Brain microvascular endothelial cell (primary cell): ENCODE measurements at regions not wholly inside any gene's neighbourhood (a gene's known extent, or its start where the extent isn't known, plus 50 kb on each side); places are given as distances from the start of the nearest gene placed in this dataset.
A peak's percentile ranks its signal among the peaks of the same experiment; 100 is the strongest.

Source experiments
- DNase-seq: peaks from one replicate; pipeline ENCODE4 v3.0.0-alpha.2; 2020
- H3K27ac ChIP-seq: fragments of 250-450 bp; sonication (Bioruptor Pico); 2 replicates; pipeline ENCODE4 v1.5.1; 2020; ENCODE audit warnings: mild to moderate bottlenecking, moderate library complexity
- H3K27me3 ChIP-seq: fragments of 250-450 bp; sonication (Bioruptor Pico); replicated peaks from 2 replicates; pipeline ENCODE4 v1.5.1; 2020; ENCODE audit warnings: mild to moderate bottlenecking
- H3K36me3 ChIP-seq: fragments of 250-450 bp; sonication (Bioruptor Pico); replicated peaks from 2 replicates; pipeline ENCODE4 v1.5.1; 2020; ENCODE audit warnings: mild to moderate bottlenecking
- H3K4me3 ChIP-seq: 2 replicates; pipeline ENCODE4 v1.5.1; 2011; ENCODE audit warnings: low read depth, mild to moderate bottlenecking, control low read depth, low read length, moderate library complexity
- CTCF ChIP-seq: IDR thresholded peaks from 2 replicates; pipeline ENCODE4 v1.5.1; 2011; ENCODE audit warnings: low read depth, mild to moderate bottlenecking, moderate library complexity, low read length, control low read depth, inconsistent platforms; ENCODE audit errors: missing control alignments
- in situ Hi-C: cut with HindIII; loops from 2 replicates; pipeline ENCODE4 v1.10.0; 2017; ENCODE audit warnings: low sequenced_read_pairs, low pct_ligation_motif_present

- Histone ChIP-seq H3K4me3 (no peak overlapping the region), H3K27me3 (no peaks in the 10 kb centered on the region), H3K27ac (no peak overlapping the region), H3K36me3 (no peaks in the 10 kb centered on the region)
- DNase-seq, result no peak
- in situ Hi-C loops, result no loop called here
- TF ChIP-seq CTCF, result no peak
Observed at GRCh38 chr5:8892926-8893325, 652.9 kb downstream of the SEMA5A start.

- no peak overlapping the region for H3K27ac ChIP-seq
- no peaks in the 10 kb centered on the region for H3K27me3 ChIP-seq
- TF ChIP-seq CTCF, result no peak
- H3K4me3 ChIP-seq, result no peak overlapping the region
- in situ Hi-C loops, result no loop called here
- no peak for DNase-seq
- H3K36me3 ChIP-seq, result no peaks in the 10 kb centered on the region
Observed at GRCh38 chr5:8894031-8894430, 651.8 kb downstream of the SEMA5A start.

GRCh38 chr5:8895062-8895461 is 650.8 kb downstream of the SEMA5A start:
- in situ Hi-C loops, result no loop called here

DNA sequence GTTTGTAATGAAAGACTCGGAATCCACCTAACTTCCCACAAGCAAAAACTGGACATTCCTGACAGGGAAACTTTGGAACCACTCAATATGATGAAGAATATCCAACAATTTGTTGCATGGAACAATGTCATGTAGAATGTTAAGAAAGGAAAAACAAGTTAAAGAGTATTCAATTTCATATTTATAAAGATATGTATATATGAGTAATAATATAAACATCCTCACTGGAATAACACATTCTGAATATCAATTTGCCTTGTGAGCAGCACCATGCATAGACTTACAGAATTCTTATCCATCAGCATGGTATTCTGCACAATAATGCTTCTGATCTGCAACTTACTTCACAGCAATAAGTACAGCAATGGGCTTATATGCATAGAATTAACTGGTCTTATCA is 650.3 kb downstream of the SEMA5A start:
- DNase-seq, result no peak
- no peak overlapping the region for H3K4me3 ChIP-seq
- no peak overlapping the region for H3K27ac ChIP-seq
- in situ Hi-C loops, result no loop called here
- H3K36me3 ChIP-seq, result no peaks in the 10 kb centered on the region
- TF ChIP-seq CTCF, result no peak
- H3K27me3 ChIP-seq, result no peaks in the 10 kb centered on the region

More at GRCh38 chr5:8895062-8895461, 650.8 kb downstream of the SEMA5A start:
- Histone ChIP-seq H3K27ac (no peak overlapping the region), H3K4me3 (no peak overlapping the region), H3K36me3 (no peaks in the 10 kb centered on the region), H3K27me3 (no peaks in the 10 kb centered on the region)
- TF ChIP-seq CTCF, result no peak
- DNase-seq, result no peak

GRCh38 chr5:8897316-8897715 is 648.6 kb downstream of the SEMA5A start:
- in situ Hi-C loops, result no loop called here
- DNase-seq, result no peak
- H3K4me3 ChIP-seq, result no peak overlapping the region
- H3K36me3 ChIP-seq, result no peaks in the 10 kb centered on the region
- H3K27me3 ChIP-seq, result no peaks in the 10 kb centered on the region
- TF ChIP-seq CTCF, result no peak
- H3K27ac ChIP-seq, result no peak overlapping the region

DNA sequence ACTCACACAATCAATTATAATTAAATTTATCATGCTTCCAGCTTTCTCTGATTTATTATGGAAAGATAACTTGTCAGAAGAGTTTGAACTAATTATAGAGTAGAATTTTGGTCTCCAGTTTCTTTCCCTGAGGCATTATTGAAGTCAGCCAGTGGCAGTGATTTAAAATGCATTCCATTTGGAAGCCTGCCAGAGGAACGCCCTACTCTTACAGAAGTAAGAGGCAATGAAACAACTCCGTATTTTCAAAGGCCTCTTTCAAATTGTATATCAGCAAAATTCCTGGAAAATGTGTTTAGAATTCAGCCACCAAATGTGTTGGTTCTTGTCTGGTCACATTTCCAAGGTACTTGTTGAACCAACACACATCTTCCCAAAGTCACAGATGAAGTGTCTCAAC is 640.9 kb downstream of the SEMA5A start:
- in situ Hi-C loops, result no loop called here
- H3K4me3 ChIP-seq, result no peak overlapping the region
- no peaks in the 10 kb centered on the region for H3K36me3 ChIP-seq
- DNase-seq, result peak; percentile 42
- no peak for TF ChIP-seq CTCF
- no peaks in the 10 kb centered on the region for H3K27me3 ChIP-seq
- H3K27ac ChIP-seq, result no peak overlapping the region
